ENCODE measurements at regions not wholly inside any gene's neighbourhood (a gene's known extent, or its start where the extent isn't known, plus 50 kb on each side); places are given as distances from the start of the nearest gene placed in this dataset.
"Not testable (repeated sequence)": the region's sequence is repeated elsewhere in the genome, so short reads cannot be mapped to it uniquely, and the experiment has no call there.

- Histone ChIP-seq H3K4me1 (ENCODE audit: control insufficient read depth in 1 of 2, insufficient read depth in 2 of 2, low read length in 2 of 2) (no peaks in the 10 kb centered on the region), H3K36me3 (ENCODE audit: control insufficient read depth in 1 of 2, insufficient read depth in 2 of 2, low read length in 1 of 2) (no peaks in the 10 kb centered on the region), H3K27ac (ENCODE audit: low read depth in 1 of 2, low read length in 2 of 2) (no peak overlapping the region), H3K9me3 (ENCODE audit: control insufficient read depth, low read length) (no peaks in the 10 kb centered on the region), H3K27me3 (ENCODE audit: control insufficient read depth in 1 of 2, insufficient read depth in 2 of 2, low read length in 1 of 2) (no peaks in the 10 kb centered on the region), H3K4me3 (ENCODE audit: low read length in 2 of 2) (no peak overlapping the region)
- no peak for ATAC-seq (ENCODE audit: low FRiP score)
- intact Hi-C loops (cut with DNase I) = no loop called here
- DNase-seq = no peak
- 39 to 41% methylated on average over 1 of the region's 1 CpG for WGBS, 2 donors
These were observed 591.7 kb downstream of the CSNK1G3 start for GRCh38 chr5:124103671-124104070.

DNA sequence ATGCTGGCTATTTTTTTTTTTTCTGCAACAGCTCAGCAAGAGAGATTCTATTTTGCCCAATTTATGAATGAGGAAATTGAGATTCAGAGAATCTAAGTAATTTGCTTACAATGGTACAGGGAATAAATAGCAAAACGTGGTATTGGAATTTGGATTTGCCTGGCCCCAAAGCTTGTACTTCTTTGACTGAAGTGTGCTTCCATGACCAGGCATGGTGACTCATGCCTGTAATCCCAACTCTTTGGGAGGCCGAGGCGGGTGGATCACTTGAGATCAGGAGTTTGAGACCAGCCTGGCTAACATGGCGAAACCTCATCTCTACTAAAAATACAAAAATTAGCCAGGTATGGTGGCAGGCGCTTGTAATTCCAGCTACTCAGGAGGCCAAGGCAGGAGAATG is 591.1 kb downstream of the CSNK1G3 start:
- H3K27ac ChIP-seq (ENCODE audit: low read depth in 1 of 2, low read length in 2 of 2); DNase-seq; H3K4me3 ChIP-seq (ENCODE audit: low read length in 2 of 2); H3K27me3 ChIP-seq (ENCODE audit: control insufficient read depth in 1 of 2, insufficient read depth in 2 of 2, low read length in 1 of 2); H3K4me1 ChIP-seq (ENCODE audit: control insufficient read depth in 1 of 2, insufficient read depth in 2 of 2, low read length in 2 of 2); H3K9me3 ChIP-seq (ENCODE audit: control insufficient read depth, low read length); H3K36me3 ChIP-seq (ENCODE audit: control insufficient read depth in 1 of 2, insufficient read depth in 2 of 2, low read length in 1 of 2); intact Hi-C loops (cut with DNase I); ATAC-seq (ENCODE audit: low FRiP score): not testable (repeated sequence)
- 93 to 94% methylated on average over 5 of the region's 5 CpGs for WGBS, 2 donors

DNA sequence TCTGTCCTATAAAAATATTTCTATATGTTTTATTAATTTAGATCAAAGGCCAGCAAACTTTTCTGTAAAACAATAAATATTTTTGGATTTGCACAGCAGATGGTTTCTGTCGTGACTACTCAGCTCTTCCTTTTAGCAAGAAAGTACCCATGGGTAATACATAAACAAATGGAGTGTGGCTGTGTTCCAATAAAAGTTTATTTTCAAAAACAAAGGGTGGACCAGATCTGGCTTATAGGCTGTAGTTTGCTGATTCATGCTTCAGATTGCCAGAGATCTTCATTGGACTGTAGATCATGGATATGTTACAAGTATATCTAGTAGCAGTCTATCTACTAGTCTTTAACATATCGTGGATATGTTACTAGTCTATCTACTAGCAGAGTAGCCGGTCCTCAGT is 590.5 kb downstream of the CSNK1G3 start:
- no peaks in the 10 kb centered on the region for H3K4me1 ChIP-seq (ENCODE audit: control insufficient read depth in 1 of 2, insufficient read depth in 2 of 2, low read length in 2 of 2)
- H3K9me3 ChIP-seq (ENCODE audit: control insufficient read depth, low read length) = no peaks in the 10 kb centered on the region
- H3K4me3 ChIP-seq (ENCODE audit: low read length in 2 of 2) = no peak overlapping the region
- H3K27me3 ChIP-seq (ENCODE audit: control insufficient read depth in 1 of 2, insufficient read depth in 2 of 2, low read length in 1 of 2) = no peaks in the 10 kb centered on the region
- no peaks in the 10 kb centered on the region for H3K36me3 ChIP-seq (ENCODE audit: control insufficient read depth in 1 of 2, insufficient read depth in 2 of 2, low read length in 1 of 2)
- H3K27ac ChIP-seq (ENCODE audit: low read depth in 1 of 2, low read length in 2 of 2) = no peak overlapping the region
- no peak for ATAC-seq (ENCODE audit: low FRiP score)
- no peak for DNase-seq
- intact Hi-C loops (cut with DNase I) = no loop called here
- WGBS, 2 donors = 91 to 94% methylated on average over 3 of the region's 3 CpGs

DNA sequence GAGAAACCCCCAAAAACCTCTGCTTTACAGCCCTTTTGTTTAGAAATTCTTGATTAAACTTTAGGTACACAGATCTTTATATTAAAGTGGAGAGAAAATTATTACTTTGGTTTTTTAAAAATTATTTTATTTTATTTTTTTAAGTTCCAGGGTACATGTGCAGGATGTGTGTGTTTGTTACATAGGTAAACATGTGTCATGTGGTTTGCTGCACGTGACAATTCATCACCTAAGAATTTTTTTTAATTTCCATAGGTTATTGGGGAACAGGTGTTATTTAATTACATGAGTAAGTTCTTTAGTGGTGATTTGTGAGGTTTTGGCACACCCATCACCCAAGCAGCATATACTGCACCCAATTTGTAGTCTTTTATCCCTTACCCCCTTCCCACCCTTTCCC is 581.7 kb downstream of the CSNK1G3 start:
- Histone ChIP-seq H3K9me3 (ENCODE audit: control insufficient read depth, low read length) (no peaks in the 10 kb centered on the region), H3K27ac (ENCODE audit: low read depth in 1 of 2, low read length in 2 of 2) (no peak overlapping the region), H3K27me3 (ENCODE audit: control insufficient read depth in 1 of 2, insufficient read depth in 2 of 2, low read length in 1 of 2) (peaks cover 0 to under 1% of the 10 kb centered on the region in 2 donors), H3K36me3 (ENCODE audit: control insufficient read depth in 1 of 2, insufficient read depth in 2 of 2, low read length in 1 of 2) (no peaks in the 10 kb centered on the region), H3K4me3 (ENCODE audit: low read length in 2 of 2) (no peak overlapping the region), H3K4me1 (ENCODE audit: control insufficient read depth in 1 of 2, insufficient read depth in 2 of 2, low read length in 2 of 2) (no peaks in the 10 kb centered on the region)
- WGBS, 2 donors = 91 to 94% methylated on average over 1 of the region's 1 CpG
- ATAC-seq (ENCODE audit: low FRiP score) (no peak), DNase-seq (no peak)
- intact Hi-C loops (cut with DNase I) = no loop called here

GRCh38 chr5:124090115-124090514 is 578.1 kb downstream of the CSNK1G3 start:
- Histone ChIP-seq H3K9me3 (ENCODE audit: control insufficient read depth, low read length) (no peaks in the 10 kb centered on the region), H3K4me1 (ENCODE audit: control insufficient read depth in 1 of 2, insufficient read depth in 2 of 2, low read length in 2 of 2) (no peaks in the 10 kb centered on the region), H3K27ac (ENCODE audit: low read depth in 1 of 2, low read length in 2 of 2) (no peak overlapping the region), H3K4me3 (ENCODE audit: low read length in 2 of 2) (no peak overlapping the region), H3K27me3 (ENCODE audit: control insufficient read depth in 1 of 2, insufficient read depth in 2 of 2, low read length in 1 of 2) (peaks cover 0 to 1% of the 10 kb centered on the region in 2 donors), H3K36me3 (ENCODE audit: control insufficient read depth in 1 of 2, insufficient read depth in 2 of 2, low read length in 1 of 2) (no peaks in the 10 kb centered on the region)
- ATAC-seq (ENCODE audit: low FRiP score) (no peak), DNase-seq (no peak)
- intact Hi-C loops (cut with DNase I) = no loop called here
- WGBS, 2 donors = 85 to 87% methylated on average over 3 of the region's 3 CpGs

GRCh38 chr5:124089578-124089977 is 577.6 kb downstream of the CSNK1G3 start:
- Histone ChIP-seq H3K4me3 (ENCODE audit: low read length in 2 of 2) (no peak overlapping the region), H3K27me3 (ENCODE audit: control insufficient read depth in 1 of 2, insufficient read depth in 2 of 2, low read length in 1 of 2) (peaks cover 0 to 1% of the 10 kb centered on the region in 2 donors), H3K36me3 (ENCODE audit: control insufficient read depth in 1 of 2, insufficient read depth in 2 of 2, low read length in 1 of 2) (no peaks in the 10 kb centered on the region), H3K27ac (ENCODE audit: low read depth in 1 of 2, low read length in 2 of 2) (no peak overlapping the region), H3K4me1 (ENCODE audit: control insufficient read depth in 1 of 2, insufficient read depth in 2 of 2, low read length in 2 of 2) (no peaks in the 10 kb centered on the region), H3K9me3 (ENCODE audit: control insufficient read depth, low read length) (no peaks in the 10 kb centered on the region)
- no peak for DNase-seq
- 66 to 90% methylated on average over 2 of the region's 2 CpGs for WGBS, 2 donors
- no peak for ATAC-seq (ENCODE audit: low FRiP score)
- intact Hi-C loops (cut with DNase I) = no loop called here

- ATAC-seq (ENCODE audit: low FRiP score) = no peak
- intact Hi-C loops (cut with DNase I) = no loop called here
- Histone ChIP-seq H3K4me1 (ENCODE audit: control insufficient read depth in 1 of 2, insufficient read depth in 2 of 2, low read length in 2 of 2) (no peaks in the 10 kb centered on the region), H3K9me3 (ENCODE audit: control insufficient read depth, low read length) (peaks cover 1% of the 10 kb centered on the region), H3K27me3 (ENCODE audit: control insufficient read depth in 1 of 2, insufficient read depth in 2 of 2, low read length in 1 of 2) (peaks cover 0 to 1% of the 10 kb centered on the region in 2 donors), H3K27ac (ENCODE audit: low read depth in 1 of 2, low read length in 2 of 2) (no peak overlapping the region), H3K4me3 (ENCODE audit: low read length in 2 of 2) (no peak overlapping the region), H3K36me3 (ENCODE audit: control insufficient read depth in 1 of 2, insufficient read depth in 2 of 2, low read length in 1 of 2) (no peaks in the 10 kb centered on the region)
- 34 to 38% methylated on average over 5 of the region's 5 CpGs for WGBS, 2 donors
- DNase-seq = no peak
These were observed 576.5 kb downstream of the CSNK1G3 start for GRCh38 chr5:124088289-124089032.

DNA sequence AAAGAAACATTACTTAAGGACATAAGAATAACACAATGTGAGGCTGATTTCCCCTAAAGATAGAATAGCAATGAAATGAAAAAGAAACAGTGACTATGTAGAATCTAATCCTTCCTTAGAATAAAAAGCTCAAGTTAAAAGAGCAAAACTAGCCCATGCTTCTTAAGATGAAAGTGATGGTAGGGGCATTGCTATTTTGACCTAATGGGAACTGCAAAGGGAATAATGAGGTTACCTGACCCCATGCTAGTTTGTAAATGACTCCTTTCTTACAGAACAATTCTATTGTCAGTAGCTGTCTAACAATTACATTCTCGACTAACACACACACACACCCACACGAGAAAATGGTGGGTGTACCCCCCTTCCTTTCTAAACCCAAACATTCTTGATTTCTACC is 575.8 kb downstream of the CSNK1G3 start:
- DNase-seq (no peak), ATAC-seq (ENCODE audit: low FRiP score) (no peak)
- H3K27me3 ChIP-seq (ENCODE audit: control insufficient read depth in 1 of 2, insufficient read depth in 2 of 2, low read length in 1 of 2) = peaks cover 0 to 1% of the 10 kb centered on the region in 2 donors
- H3K27ac ChIP-seq (ENCODE audit: low read depth in 1 of 2, low read length in 2 of 2) = no peak overlapping the region
- H3K4me3 ChIP-seq (ENCODE audit: low read length in 2 of 2) = no peak overlapping the region
- no peaks in the 10 kb centered on the region for H3K36me3 ChIP-seq (ENCODE audit: control insufficient read depth in 1 of 2, insufficient read depth in 2 of 2, low read length in 1 of 2)
- intact Hi-C loops (cut with DNase I) = no loop called here
- 62 to 64% methylated on average over 2 of the region's 2 CpGs for WGBS, 2 donors
- peaks cover 1% of the 10 kb centered on the region for H3K9me3 ChIP-seq (ENCODE audit: control insufficient read depth, low read length)
- H3K4me1 ChIP-seq (ENCODE audit: control insufficient read depth in 1 of 2, insufficient read depth in 2 of 2, low read length in 2 of 2) = no peaks in the 10 kb centered on the region

- Histone ChIP-seq H3K36me3 (ENCODE audit: control insufficient read depth in 1 of 2, insufficient read depth in 2 of 2, low read length in 1 of 2) (no peaks in the 10 kb centered on the region), H3K4me3 (ENCODE audit: low read length in 2 of 2) (no peak overlapping the region), H3K9me3 (ENCODE audit: control insufficient read depth, low read length) (peaks cover 1% of the 10 kb centered on the region), H3K27ac (ENCODE audit: low read depth in 1 of 2, low read length in 2 of 2) (no peak overlapping the region), H3K27me3 (ENCODE audit: control insufficient read depth in 1 of 2, insufficient read depth in 2 of 2, low read length in 1 of 2) (no peaks in the 10 kb centered on the region), H3K4me1 (ENCODE audit: control insufficient read depth in 1 of 2, insufficient read depth in 2 of 2, low read length in 2 of 2) (no peaks in the 10 kb centered on the region)
- no peak for DNase-seq
- no peak for ATAC-seq (ENCODE audit: low FRiP score)
- intact Hi-C loops (cut with DNase I) = no loop called here
These were observed 568.3 kb downstream of the CSNK1G3 start for GRCh38 chr5:124080256-124080655.
